ENCODE measurements at regions not wholly inside any gene's neighbourhood (a gene's known extent, or its start where the extent isn't known, plus 50 kb on each side); places are given as distances from the start of the nearest gene placed in this dataset.

GRCh38 chr6:160804639-160805038 lies 102.6 kb downstream of the PLG start:
- no peak for ATAC-seq (ENCODE audit: low read depth)
- no peak overlapping the region for H3K18ac ChIP-seq (ENCODE audit: low read depth, low read length)
- no peak overlapping the region for H3K23ac ChIP-seq (ENCODE audit: low read depth, low read length)
- no peak overlapping the region for H3K14ac ChIP-seq (replicated peaks; ENCODE audit: low read depth, low read length)
- H4K20me1 ChIP-seq (ENCODE audit: insufficient read depth, low read length): no peaks in the 10 kb centered on the region
- H3K56ac ChIP-seq (ENCODE audit: extremely low read depth, insufficient read depth, low read length): no peak overlapping the region
- no peak for TF ChIP-seq CEBPB (IDR thresholded peaks at IDR 0.05; ENCODE audit: low read depth, low read length)
- TF ChIP-seq, protein P1, sequence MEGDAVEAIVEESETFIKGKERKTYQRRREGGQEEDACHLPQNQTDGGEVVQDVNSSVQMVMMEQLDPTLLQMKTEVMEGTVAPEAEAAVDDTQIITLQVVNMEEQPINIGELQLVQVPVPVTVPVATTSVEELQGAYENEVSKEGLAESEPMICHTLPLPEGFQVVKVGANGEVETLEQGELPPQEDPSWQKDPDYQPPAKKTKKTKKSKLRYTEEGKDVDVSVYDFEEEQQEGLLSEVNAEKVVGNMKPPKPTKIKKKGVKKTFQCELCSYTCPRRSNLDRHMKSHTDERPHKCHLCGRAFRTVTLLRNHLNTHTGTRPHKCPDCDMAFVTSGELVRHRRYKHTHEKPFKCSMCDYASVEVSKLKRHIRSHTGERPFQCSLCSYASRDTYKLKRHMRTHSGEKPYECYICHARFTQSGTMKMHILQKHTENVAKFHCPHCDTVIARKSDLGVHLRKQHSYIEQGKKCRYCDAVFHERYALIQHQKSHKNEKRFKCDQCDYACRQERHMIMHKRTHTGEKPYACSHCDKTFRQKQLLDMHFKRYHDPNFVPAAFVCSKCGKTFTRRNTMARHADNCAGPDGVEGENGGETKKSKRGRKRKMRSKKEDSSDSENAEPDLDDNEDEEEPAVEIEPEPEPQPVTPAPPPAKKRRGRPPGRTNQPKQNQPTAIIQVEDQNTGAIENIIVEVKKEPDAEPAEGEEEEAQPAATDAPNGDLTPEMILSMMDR (conservative IDR thresholded peaks at IDR 0.05; ENCODE audit: low read depth, low read length): no peak
- ChIA-PET POLR2A (ENCODE audit: unreplicated experiment) (no interaction called here), CTCF (no interaction called here)
- no peak for DNase-seq
- H3K9ac ChIP-seq (ENCODE audit: low read depth, low read length): no peak overlapping the region
- no peak overlapping the region for H2AK5ac ChIP-seq (ENCODE audit: low read depth, low read length)
- H2BK120ac ChIP-seq (ENCODE audit: low read depth, low read length): no peak overlapping the region
- H3K27ac ChIP-seq (ENCODE audit: insufficient read depth, low read length): no peak overlapping the region
- no peak overlapping the region for H2AFZ ChIP-seq (replicated peaks; ENCODE audit: low read length, poor library complexity)
- H3K4me2 ChIP-seq (ENCODE audit: low read depth, low read length): no peak overlapping the region
- no peak overlapping the region for H2BK15ac ChIP-seq (ENCODE audit: low read depth, low read length)
- no peak overlapping the region for H3K4me3 ChIP-seq (ENCODE audit: insufficient read depth, low read depth, low read length)
- H3K9me1 ChIP-seq (ENCODE audit: insufficient read depth, low read length): no peaks in the 10 kb centered on the region
- H3K9me3 ChIP-seq (ENCODE audit: control insufficient read depth, insufficient read depth, low read length): peaks cover 3% of the 10 kb centered on the region
- dilution Hi-C loops (cut with HindIII; ENCODE audit: low sequenced_read_pairs, unreplicated experiment): no loop called here
- H3K4ac ChIP-seq (ENCODE audit: low read depth, low read length): no peak overlapping the region
- no peaks in the 10 kb centered on the region for H3K27me3 ChIP-seq (ENCODE audit: control insufficient read depth, insufficient read depth, low read length)
- no peak overlapping the region for H2BK5ac ChIP-seq (ENCODE audit: low read depth, low read length, poor library complexity, severe bottlenecking)
- in situ Hi-C loops (cut with MboI; ENCODE audit: low sequenced_read_pairs): no loop called here
- H4K91ac ChIP-seq (ENCODE audit: insufficient read depth, low read depth, low read length): no peak overlapping the region
- no CpG with 5 or more reads among the region's 4 CpGs for WGBS, 2 experiments (ENCODE audit: extremely low coverage in 2 of 2, insufficient read length in 1 of 2)
- no TSS peak for BruUV-seq (replicated peaks)
- intact Hi-C loops (cut with micrococcal nuclease): no loop called here
- H4K8ac ChIP-seq (ENCODE audit: low read depth in 2 of 2, low read length in 2 of 2): no peak overlapping the region
- H3K4me1 ChIP-seq (ENCODE audit: control insufficient read depth, insufficient read depth, low read length): no peaks in the 10 kb centered on the region
- H3K36me3 ChIP-seq (ENCODE audit: control insufficient read depth, insufficient read depth, low read length): no peaks in the 10 kb centered on the region
- no peak overlapping the region for H2AK9ac ChIP-seq (replicated peaks; ENCODE audit: low read depth, low read length, poor library complexity)
- no peak overlapping the region for H4K5ac ChIP-seq (ENCODE audit: low read depth, low read length)
- H2BK20ac ChIP-seq (ENCODE audit: low read depth, low read length): no peak overlapping the region
- no peaks in the 10 kb centered on the region for H3K79me1 ChIP-seq (ENCODE audit: low read depth in 1 of 2, low read length in 2 of 2)
